Naive thymus-derived CD8-positive, alpha-beta T cell (primary cell): ENCODE measurements at regions not wholly inside any gene's neighbourhood (a gene's known extent, or its start where the extent isn't known, plus 50 kb on each side); places are given as distances from the start of the nearest gene placed in this dataset.

Source experiments
- ATAC-seq, 2 donors: fragments of 150-1000 bp; cut with Tn5 transposase in 1 of 2; sonication (Bioruptor Pico), chemical (Tn5 transposase) in 1 of 2; 1 replicate in 1 of 2; 2 replicates in 1 of 2; pipeline ENCODE4 v1.10.0; 2021; ENCODE audit warnings: mild to moderate bottlenecking in 2 of 2, moderate library complexity in 2 of 2
- POLR2A ChIA-PET: fragments of 350-600 bp; sonication (Branson Sonifier 250); formaldehyde crosslinking; loops from one replicate; lab custom pipeline; 2021; ENCODE audit warnings: antibody characterized with exemption; lab: Charles Lee
- DNase-seq, 10 donors: peaks; one replicate each; pipeline versions ENCODE4 v3.0.0 to v3.0.0-alpha.2; 2020 to 2022
- H3K27ac Mint-ChIP-seq, 10 donors: one replicate each; pipeline ENCODE4 v1.8.0; 2020 to 2022; ENCODE audit warnings: mild to moderate bottlenecking in 10 of 10, mixed read lengths in 10 of 10, moderate library complexity in 4 of 10, inconsistent platforms in 1 of 10
- H3K27me3 Mint-ChIP-seq, 5 donors: one replicate each; pipeline ENCODE4 v1.8.0; 2021 to 2022; ENCODE audit warnings: mixed read lengths in 5 of 5
- H3K36me3 Mint-ChIP-seq, 3 donors: one replicate each; pipeline ENCODE4 v1.8.0; 2020 to 2022; ENCODE audit warnings: mixed read lengths in 3 of 3, mild to moderate bottlenecking in 2 of 3, inconsistent platforms in 1 of 3
- H3K4me1 Mint-ChIP-seq, 4 donors: one replicate each; pipeline ENCODE4 v1.8.0; 2021 to 2022; ENCODE audit warnings: mixed read lengths in 4 of 4
- H3K4me3 Mint-ChIP-seq, 10 donors: one replicate each; pipeline ENCODE4 v1.8.0; 2020 to 2022; ENCODE audit warnings: mild to moderate bottlenecking in 10 of 10, mixed read lengths in 10 of 10, moderate library complexity in 6 of 10, inconsistent platforms in 1 of 10
- H3K9me3 Mint-ChIP-seq, 9 donors: one replicate each; pipeline ENCODE4 v1.8.0; 2020 to 2022; ENCODE audit warnings: mixed read lengths in 9 of 9, mild to moderate bottlenecking in 3 of 9, inconsistent platforms in 1 of 9, moderate library complexity in 1 of 9

DNA sequence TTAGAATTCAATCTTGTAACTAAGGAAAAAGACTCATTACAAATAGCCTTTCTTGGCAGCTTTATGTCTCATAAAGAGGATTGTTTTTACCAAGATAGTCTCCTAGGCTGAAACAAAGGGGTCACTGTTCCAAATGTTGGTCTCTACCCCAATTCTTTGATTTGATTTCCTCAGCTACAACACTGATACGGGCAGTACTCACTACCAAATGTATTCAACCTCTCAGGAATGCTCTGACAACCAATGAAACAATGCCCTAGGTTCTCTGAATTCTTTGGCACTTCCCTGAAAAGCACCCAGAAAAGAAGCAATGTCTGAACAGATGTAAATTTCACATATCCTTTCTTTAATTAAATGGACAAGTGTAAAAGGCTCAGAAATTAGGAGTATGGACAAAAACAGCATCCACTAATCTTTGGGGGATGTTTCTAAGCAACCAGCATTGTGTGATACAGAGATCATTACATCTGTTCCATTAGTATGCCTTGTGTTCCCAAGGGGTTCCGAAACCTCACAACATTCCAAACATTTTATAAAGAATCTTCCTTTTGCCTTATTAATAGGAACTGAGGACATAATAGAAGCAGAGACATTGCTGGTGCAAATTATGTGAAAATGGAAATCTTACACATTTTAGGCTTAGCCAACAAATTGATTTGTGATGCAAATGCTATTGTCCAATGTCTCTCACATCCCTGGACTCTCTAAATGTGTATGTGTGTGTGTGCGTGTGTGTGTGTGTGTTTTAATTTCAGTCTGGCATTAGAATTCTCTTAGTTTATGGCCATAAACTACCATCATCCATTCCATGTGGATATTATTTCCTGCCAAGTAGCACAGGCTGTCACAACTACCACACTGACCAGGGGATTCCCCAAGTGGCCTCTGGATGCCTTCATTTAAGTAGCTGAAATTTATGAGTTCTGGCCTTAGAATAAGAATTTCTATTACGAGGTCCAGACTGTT, 276.0 kb downstream of the MTX2 start:
- POLR2A ChIA-PET: no interaction called here
- Mint-ChIP-seq H3K27me3 (peaks cover 0 to 20% (median 15%) of the 10 kb centered on the region in 5 donors), H3K4me1 (no peaks in the 10 kb centered on the region), H3K4me3 (no peak overlapping the region), H3K27ac (no peak overlapping the region), H3K36me3 (no peaks in the 10 kb centered on the region), H3K9me3 (no peaks in the 10 kb centered on the region)
- ATAC-seq (no peak), DNase-seq (no peak)

DNA sequence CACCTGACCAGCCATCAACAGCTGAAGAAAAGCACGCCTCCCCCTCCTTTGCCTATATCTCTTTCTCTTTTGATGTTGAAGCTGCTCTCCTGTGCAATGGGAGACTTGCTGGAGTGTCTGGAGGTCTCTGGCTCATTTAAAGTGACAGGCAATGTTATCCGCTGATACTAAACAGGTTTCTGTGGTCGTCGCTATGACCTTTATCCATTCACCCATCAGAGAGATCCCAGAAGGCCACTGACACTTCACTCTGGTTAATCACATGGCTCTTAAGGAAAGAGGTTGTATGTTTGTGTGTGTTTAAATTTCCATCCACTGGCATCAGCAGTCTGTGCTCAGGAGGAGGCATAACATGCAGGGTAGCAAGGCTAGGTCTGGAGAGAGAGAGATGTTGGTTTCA, 277.3 kb downstream of the MTX2 start:
- no peak for ATAC-seq
- H3K4me3 Mint-ChIP-seq: no peak overlapping the region
- POLR2A ChIA-PET: no interaction called here
- DNase-seq: no peak
- H3K4me1 Mint-ChIP-seq: no peaks in the 10 kb centered on the region
- no peaks in the 10 kb centered on the region for H3K36me3 Mint-ChIP-seq
- no peak overlapping the region for H3K27ac Mint-ChIP-seq
- no peaks in the 10 kb centered on the region for H3K9me3 Mint-ChIP-seq
- H3K27me3 Mint-ChIP-seq: peaks cover 0 to 22% (median 13%) of the 10 kb centered on the region in 5 donors

DNA sequence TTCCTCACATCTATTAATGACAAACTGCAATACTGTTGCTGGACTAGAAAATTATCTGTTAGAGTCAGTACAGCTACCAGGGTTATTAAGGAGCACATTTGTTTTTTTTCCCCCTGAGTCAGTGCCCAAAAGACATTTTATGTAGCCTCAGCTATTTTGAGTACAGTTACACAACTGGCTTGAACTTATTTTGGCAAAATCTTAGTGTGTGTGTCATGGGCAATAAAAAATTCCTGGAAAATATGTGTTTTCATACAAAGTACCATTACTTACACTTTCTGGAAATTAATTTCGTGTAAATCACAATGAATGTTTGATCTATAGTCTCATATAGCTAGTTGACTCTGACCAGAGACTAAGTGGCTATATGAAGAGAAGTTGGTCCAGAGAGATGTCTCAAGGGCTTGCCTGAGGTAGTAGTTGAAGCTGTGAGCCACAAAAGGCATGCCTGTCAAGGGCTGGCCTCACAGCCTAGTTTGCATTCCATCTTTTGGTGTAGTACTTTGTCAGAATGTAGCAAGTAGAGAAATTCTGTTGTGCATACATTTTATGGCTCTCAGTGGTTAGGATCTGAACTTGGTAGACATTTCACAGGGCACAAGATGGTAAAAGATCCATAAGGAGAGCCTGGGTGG, 283.4 kb downstream of the MTX2 start:
- Mint-ChIP-seq H3K27me3 (peaks cover 15 to 48% (median 30%) of the 10 kb centered on the region in 5 donors), H3K9me3 (no peaks in the 10 kb centered on the region), H3K27ac (no peak overlapping the region), H3K4me1 (peaks cover 6 to 15% (median 10%) of the 10 kb centered on the region in 4 donors), H3K4me3 (peak overlapping the region in 2 of 10 donors; percentile 4 to 12), H3K36me3 (no peaks in the 10 kb centered on the region)
- DNase-seq (no peak), ATAC-seq (no peak)
- POLR2A ChIA-PET: no interaction called here

DNA sequence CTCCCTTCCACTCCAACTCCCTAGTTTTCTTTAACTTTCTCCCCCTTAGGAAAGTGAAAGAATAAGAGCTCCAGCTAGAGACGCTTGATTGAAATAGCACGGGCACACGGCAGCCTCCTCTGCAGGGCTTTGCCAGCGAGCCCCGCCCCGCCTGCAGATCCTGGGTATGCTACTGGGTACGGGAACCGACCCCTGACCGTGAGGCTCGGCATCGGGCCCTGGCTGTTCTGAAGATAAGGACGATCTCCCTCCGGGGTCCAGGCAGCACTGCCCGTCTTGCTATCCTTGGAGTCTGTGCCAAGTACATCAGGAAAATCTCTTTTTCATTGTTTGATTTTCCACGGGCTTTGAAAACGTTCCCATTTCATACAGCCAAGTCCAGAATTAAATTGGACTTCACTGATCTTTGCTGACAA, 284.5 kb downstream of the MTX2 start:
- peak in 9 of 10 donors; percentile 3 to 68 (median 32) for DNase-seq
- Mint-ChIP-seq H3K27ac (peak overlapping the region in 1 of 10 donors; percentile 3), H3K27me3 (peaks cover 17 to 58% (median 37%) of the 10 kb centered on the region in 5 donors), H3K9me3 (no peaks in the 10 kb centered on the region), H3K4me1 (peaks cover 6 to 15% (median 10%) of the 10 kb centered on the region in 4 donors), H3K36me3 (no peaks in the 10 kb centered on the region), H3K4me3 (peak overlapping the region; percentile 79 to 95 (median 90))
- peak; percentile 79 to 88 for ATAC-seq
- POLR2A ChIA-PET: no interaction called here

DNA sequence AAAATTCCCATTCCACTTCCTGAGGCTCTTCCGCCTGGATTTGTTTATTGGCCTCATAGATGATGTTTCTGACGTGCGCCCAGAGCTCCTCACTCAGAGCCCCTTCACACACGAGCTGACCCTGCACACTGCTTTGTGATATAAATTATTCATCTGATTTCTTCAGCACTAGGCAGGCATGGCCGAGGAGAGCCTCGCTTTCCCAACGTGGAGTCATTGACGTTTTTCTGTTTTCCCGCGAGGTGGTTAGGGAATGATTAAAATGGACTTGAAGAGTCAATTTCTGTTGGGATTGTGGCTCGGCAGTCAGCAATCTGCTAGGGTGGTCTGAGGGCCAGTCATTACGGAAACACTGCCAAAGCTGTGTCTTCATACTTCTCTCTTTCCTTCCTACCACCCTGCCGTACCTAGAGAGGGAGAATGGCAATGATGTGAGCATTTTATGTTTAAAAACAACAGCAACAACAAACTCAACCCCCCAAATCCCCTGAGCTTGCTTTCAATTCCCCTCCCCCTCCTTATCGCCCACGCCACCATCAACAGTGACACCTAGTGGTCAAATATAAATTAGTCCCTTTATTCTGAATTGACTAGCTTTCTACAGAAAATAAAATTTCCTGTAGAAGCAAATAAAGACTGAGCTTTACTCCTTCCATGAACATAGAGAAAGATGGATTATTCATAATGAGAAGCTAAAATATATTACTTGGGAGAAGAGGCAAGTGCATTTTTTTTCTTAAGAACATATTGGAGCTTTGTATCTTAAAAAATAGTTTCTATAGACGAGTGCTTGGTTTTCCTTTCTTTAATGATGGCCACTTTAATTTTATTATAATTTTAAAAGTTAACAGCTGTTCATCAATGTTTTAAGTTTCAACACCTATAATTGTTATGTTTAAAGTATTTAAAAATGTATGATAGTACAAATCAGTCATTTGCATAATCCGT, 285.1 kb downstream of the MTX2 start:
- Mint-ChIP-seq H3K27ac (peak overlapping the region in 2 of 10 donors; percentile 5 to 6), H3K4me3 (peak overlapping the region; percentile 79 to 95 (median 90)), H3K27me3 (peaks cover 19 to 64% (median 40%) of the 10 kb centered on the region in 5 donors), H3K4me1 (peaks cover 6 to 15% (median 10%) of the 10 kb centered on the region in 4 donors), H3K36me3 (no peaks in the 10 kb centered on the region), H3K9me3 (no peaks in the 10 kb centered on the region)
- POLR2A ChIA-PET: no interaction called here
- ATAC-seq (peak; percentile 68 to 72), DNase-seq (peak in 9 of 10 donors; percentile 3 to 74 (median 31))

DNA sequence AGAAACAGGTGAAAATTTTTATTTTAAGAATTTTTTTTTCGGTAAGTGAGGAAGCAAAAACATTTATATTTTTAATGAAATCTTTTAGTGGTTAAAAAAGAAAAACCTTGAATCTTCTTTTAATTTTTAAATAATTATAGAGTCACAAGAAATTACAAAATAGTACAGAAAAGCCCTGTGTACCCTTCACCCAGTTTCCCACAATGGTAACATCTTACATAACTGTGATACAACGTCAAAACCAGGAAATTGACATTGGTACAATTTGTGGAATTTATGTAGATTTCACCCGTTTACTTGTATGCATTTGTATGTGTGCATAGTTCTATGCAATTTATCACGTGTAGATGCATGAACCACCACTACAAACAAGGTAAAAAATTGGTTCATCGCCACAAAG, 285.9 kb downstream of the MTX2 start:
- POLR2A ChIA-PET: no interaction called here
- Mint-ChIP-seq H3K27me3 (peaks cover 26 to 72% (median 47%) of the 10 kb centered on the region in 5 donors), H3K4me3 (no peak overlapping the region), H3K36me3 (no peaks in the 10 kb centered on the region), H3K27ac (no peak overlapping the region), H3K4me1 (peaks cover 6 to 15% (median 10%) of the 10 kb centered on the region in 4 donors), H3K9me3 (no peaks in the 10 kb centered on the region)
- ATAC-seq (no peak), DNase-seq (no peak)

GRCh38 chr2:176555781-176556180, 286.5 kb downstream of the MTX2 start:
- H3K27ac Mint-ChIP-seq: no peak overlapping the region

DNA sequence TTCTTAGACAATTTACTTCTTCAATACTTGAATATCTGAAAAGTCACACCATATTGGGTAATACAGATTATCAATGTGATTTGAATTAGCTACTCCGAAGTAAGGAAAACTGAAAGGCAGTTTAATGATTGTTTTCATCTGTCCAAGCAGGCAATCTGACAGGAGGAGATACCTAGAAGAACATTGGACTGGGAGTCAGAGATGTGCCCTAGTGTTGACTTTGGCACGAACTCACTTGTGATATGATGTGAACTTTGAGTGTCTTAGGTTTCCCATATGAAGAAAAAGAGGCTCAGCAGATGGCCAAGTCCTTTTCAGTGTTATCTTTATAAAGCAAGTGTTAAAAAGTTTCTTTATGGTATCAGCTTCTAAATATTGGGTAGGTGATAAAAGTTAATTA, 287.1 kb downstream of the MTX2 start:
- Mint-ChIP-seq H3K4me3 (no peak overlapping the region), H3K27ac (no peak overlapping the region), H3K9me3 (no peaks in the 10 kb centered on the region), H3K27me3 (peaks cover 37 to 84% (median 56%) of the 10 kb centered on the region in 5 donors), H3K4me1 (peaks cover 6 to 15% (median 10%) of the 10 kb centered on the region in 4 donors), H3K36me3 (no peaks in the 10 kb centered on the region)
- no peak for DNase-seq
- no peak for ATAC-seq
- POLR2A ChIA-PET: no interaction called here

More at GRCh38 chr2:176555781-176556180, 286.5 kb downstream of the MTX2 start:
- H3K9me3 Mint-ChIP-seq: no peaks in the 10 kb centered on the region
- no peaks in the 10 kb centered on the region for H3K36me3 Mint-ChIP-seq
- no peak overlapping the region for H3K4me3 Mint-ChIP-seq
- ATAC-seq (no peak), DNase-seq (no peak)
- POLR2A ChIA-PET: no interaction called here
- peaks cover 6 to 15% (median 10%) of the 10 kb centered on the region in 4 donors for H3K4me1 Mint-ChIP-seq
- peaks cover 32 to 78% (median 51%) of the 10 kb centered on the region in 5 donors for H3K27me3 Mint-ChIP-seq

DNA sequence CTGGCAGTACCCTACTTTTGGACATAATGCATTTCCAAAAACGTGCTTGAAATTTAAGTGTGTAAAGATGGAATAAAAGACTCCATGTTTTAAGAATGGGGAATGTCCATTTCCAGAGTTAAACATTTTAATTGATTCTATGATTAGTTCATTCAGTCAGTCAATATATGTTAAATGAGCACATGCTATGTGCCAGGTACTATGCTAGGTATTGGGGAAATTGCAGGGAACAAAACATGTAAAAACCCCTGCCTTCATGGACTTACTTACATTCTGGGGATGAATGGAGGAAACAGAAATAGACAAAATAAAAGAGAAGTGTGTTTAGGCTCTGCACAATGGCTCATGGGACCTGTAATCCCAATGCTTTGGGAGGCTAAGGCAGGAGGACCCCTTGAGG, 288.6 kb downstream of the MTX2 start:
- Mint-ChIP-seq H3K27ac (no peak overlapping the region), H3K27me3 (peaks cover 43 to 92% (median 53%) of the 10 kb centered on the region in 5 donors), H3K4me1 (peaks cover 6 to 15% (median 10%) of the 10 kb centered on the region in 4 donors), H3K9me3 (no peaks in the 10 kb centered on the region), H3K36me3 (no peaks in the 10 kb centered on the region), H3K4me3 (no peak overlapping the region)
- DNase-seq: no peak
- ATAC-seq: no peak
- POLR2A ChIA-PET: interaction anchor here (0.6 kb wide), 1 partner anchor 106 kb away, joined by 4 read pairs; no protein-coding TSS in a partner anchor

DNA sequence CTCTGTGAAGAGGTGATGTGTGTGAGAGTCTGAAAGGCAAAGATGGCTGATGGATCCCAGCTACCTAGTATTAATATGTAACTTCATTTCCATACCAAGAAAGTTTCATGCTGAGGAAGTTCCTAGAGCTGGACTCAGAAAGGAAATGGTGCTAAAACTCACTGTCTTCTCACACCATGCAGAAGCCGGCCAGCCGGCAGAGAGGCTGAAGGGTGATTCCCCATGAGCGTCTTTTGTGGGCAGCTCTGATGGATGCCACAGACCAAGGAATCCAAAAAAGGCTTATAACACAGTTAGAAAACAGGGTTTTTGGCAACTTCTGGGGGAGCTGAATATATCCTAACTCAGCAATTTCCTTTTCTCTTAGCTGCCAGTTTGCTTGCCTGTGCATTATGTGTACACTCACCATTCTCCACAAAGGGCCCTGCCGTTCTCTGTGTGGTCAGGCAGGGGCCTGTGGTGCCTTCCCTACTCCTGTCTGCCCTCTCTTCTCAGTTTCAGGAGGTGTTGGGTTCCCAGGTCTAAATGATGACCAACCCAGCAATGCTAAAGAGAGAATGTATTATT, 289.4 kb downstream of the MTX2 start:
- H3K4me3 Mint-ChIP-seq: no peak overlapping the region
- DNase-seq (no peak), ATAC-seq (no peak)
- H3K27ac Mint-ChIP-seq: peak overlapping the region in 1 of 10 donors; percentile 55
- no peaks in the 10 kb centered on the region for H3K9me3 Mint-ChIP-seq
- POLR2A ChIA-PET: no interaction called here
- no peaks in the 10 kb centered on the region for H3K36me3 Mint-ChIP-seq
- H3K4me1 Mint-ChIP-seq: peaks cover 4 to 11% (median 7%) of the 10 kb centered on the region in 4 donors
- H3K27me3 Mint-ChIP-seq: peaks cover 45 to 92% (median 53%) of the 10 kb centered on the region in 5 donors

DNA sequence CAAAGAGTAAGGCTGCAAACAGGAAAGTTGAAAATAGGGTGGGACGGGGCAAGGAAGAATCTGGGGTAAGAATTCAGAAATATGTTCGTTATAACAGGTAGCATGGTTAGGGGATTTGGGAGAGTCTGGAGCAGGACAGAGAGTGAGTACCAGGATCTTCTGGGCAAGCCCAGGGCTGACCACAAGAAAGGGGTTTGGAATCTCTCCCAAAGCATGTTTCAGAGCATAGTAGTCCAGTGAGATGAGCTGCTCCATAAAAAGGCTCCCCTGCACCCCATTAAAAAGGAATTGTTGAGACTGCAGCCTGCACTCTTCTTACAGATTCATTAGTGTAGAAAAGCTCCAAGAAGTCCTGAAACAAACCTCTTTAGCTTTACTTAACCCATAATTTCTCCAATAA, 291.1 kb downstream of the MTX2 start:
- Mint-ChIP-seq H3K27me3 (peaks cover 44 to 93% (median 55%) of the 10 kb centered on the region in 5 donors), H3K9me3 (no peaks in the 10 kb centered on the region), H3K27ac (no peak overlapping the region), H3K36me3 (no peaks in the 10 kb centered on the region), H3K4me1 (no peaks in the 10 kb centered on the region), H3K4me3 (no peak overlapping the region)
- ATAC-seq: no peak
- no peak for DNase-seq
- POLR2A ChIA-PET: no interaction called here

DNA sequence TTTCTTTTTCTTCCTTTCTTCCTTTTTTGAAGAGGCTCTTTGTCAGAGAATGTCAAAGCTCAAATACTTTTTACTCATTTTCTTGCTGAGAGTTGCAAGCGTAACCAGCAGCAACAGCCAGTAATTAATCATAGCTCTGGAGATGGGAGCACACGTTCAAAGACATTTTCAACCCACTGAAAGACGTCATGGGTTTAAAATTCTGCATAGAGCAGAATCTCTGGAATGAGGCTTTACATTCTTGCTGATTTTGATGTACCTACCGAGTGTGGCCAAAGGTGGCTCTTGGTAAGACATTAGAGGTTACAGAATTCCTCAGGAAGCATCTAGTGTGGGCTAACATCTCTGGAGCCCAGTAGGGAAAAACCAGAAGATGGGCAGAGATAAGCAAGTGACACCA, 292.5 kb downstream of the MTX2 start:
- Mint-ChIP-seq H3K4me3 (no peak overlapping the region), H3K27ac (no peak overlapping the region), H3K27me3 (peaks cover 35 to 79% (median 53%) of the 10 kb centered on the region in 5 donors), H3K4me1 (no peaks in the 10 kb centered on the region), H3K36me3 (no peaks in the 10 kb centered on the region), H3K9me3 (no peaks in the 10 kb centered on the region)
- ATAC-seq (no peak), DNase-seq (no peak)
- POLR2A ChIA-PET: no interaction called here
